ENCODE measurements at regions not wholly inside any gene's neighbourhood (a gene's known extent, or its start where the extent isn't known, plus 50 kb on each side); places are given as distances from the start of the nearest gene placed in this dataset.

GRCh38 chr2:51344886-51345285 lies 313.0 kb upstream of the NRXN1 start:
- H3K9me3 ChIP-seq (replicated peaks; ENCODE audit: control insufficient read depth, insufficient read depth, low read length), result no peaks in the 10 kb centered on the region
- RAD21 ChIA-PET (ENCODE audit: unreplicated experiment), result no interaction called here
- no peak overlapping the region for H3K27ac ChIP-seq (ENCODE audit: control insufficient read depth, insufficient read depth)
- H4K20me1 ChIP-seq (ENCODE audit: control insufficient read depth, insufficient read depth), result no peaks in the 10 kb centered on the region
- H3K27me3 ChIP-seq (replicated peaks in 1 of 2; ENCODE audit: control insufficient read depth in 2 of 2, insufficient read depth in 2 of 2, low read length in 1 of 2), result no peaks in the 10 kb centered on the region
- no peak for DNase-seq (ENCODE audit: low read depth, low spot score)
- intact Hi-C loops (cut with micrococcal nuclease; ENCODE audit: unreplicated experiment) (no loop called here), in situ Hi-C loops (cut with MboI) (no loop called here)
- no peaks in the 10 kb centered on the region for H3K36me3 ChIP-seq (ENCODE audit: control insufficient read depth in 2 of 2, insufficient read depth in 2 of 2, low read length in 1 of 2)
- H3K4me2 ChIP-seq (ENCODE audit: control insufficient read depth, insufficient read depth), result no peak overlapping the region
- POLR2A ChIA-PET, result no interaction called here
- no peak overlapping the region for H3K9ac ChIP-seq (ENCODE audit: control insufficient read depth, insufficient read depth, low read length)
- no peak overlapping the region for H3K4me3 ChIP-seq
- BruUV-seq (replicated peaks), result no TSS peak
- WGBS (ENCODE audit: insufficient coverage, insufficient replicate concordance, low lambda C conversion rate, missing lambda C conversion rate), result 6% methylated on average over 2 of the region's 2 CpGs
- no peaks in the 10 kb centered on the region for H3K4me1 ChIP-seq (ENCODE audit: control insufficient read depth, insufficient read depth, low read length)
- CTCF ChIA-PET, result no interaction called here
- H2AFZ ChIP-seq (ENCODE audit: control insufficient read depth, low read depth, low read length), result no peak overlapping the region
- SMC1A ChIA-PET (ENCODE audit: uncharacterized antibody, unreplicated experiment), result no interaction called here
- no peak for ATAC-seq
- no peak for FAIRE-seq
- H3K79me2 ChIP-seq (ENCODE audit: control insufficient read depth, insufficient read depth, low read length), result no peaks in the 10 kb centered on the region
- TF ChIP-seq TBL1XR1 (IDR thresholded peaks at IDR 0.05; ENCODE audit: low read depth, low read length) (no peak), GATAD2B (conservative IDR thresholded peaks at IDR 0.05; ENCODE audit: low read depth) (no peak)

GRCh38 chr2:51335087-51336058 lies 303.4 kb upstream of the NRXN1 start:
- intact Hi-C loops (cut with micrococcal nuclease; ENCODE audit: unreplicated experiment) (no loop called here), in situ Hi-C loops (cut with MboI) (no loop called here)
- no peak overlapping the region for H2AFZ ChIP-seq (ENCODE audit: control insufficient read depth, low read depth, low read length)
- H3K4me2 ChIP-seq (ENCODE audit: control insufficient read depth, insufficient read depth), result no peak overlapping the region
- CTCF ChIA-PET, result no interaction called here
- H3K9ac ChIP-seq (ENCODE audit: control insufficient read depth, insufficient read depth, low read length), result no peak overlapping the region
- RAD21 ChIA-PET (ENCODE audit: unreplicated experiment), result no interaction called here
- SMC1A ChIA-PET (ENCODE audit: uncharacterized antibody, unreplicated experiment), result interaction anchor here (1.0 kb wide), 1 partner anchor 233 kb away, joined by 3 read pairs; no protein-coding TSS in a partner anchor
- no peaks in the 10 kb centered on the region for H3K4me1 ChIP-seq (ENCODE audit: control insufficient read depth, insufficient read depth, low read length)
- H3K27ac ChIP-seq (ENCODE audit: control insufficient read depth, insufficient read depth), result no peak overlapping the region
- no peaks in the 10 kb centered on the region for H3K36me3 ChIP-seq (ENCODE audit: control insufficient read depth in 2 of 2, insufficient read depth in 2 of 2, low read length in 1 of 2)
- no peak overlapping the region for H3K4me3 ChIP-seq
- POLR2A ChIA-PET, result no interaction called here
- no peaks in the 10 kb centered on the region for H3K27me3 ChIP-seq (replicated peaks in 1 of 2; ENCODE audit: control insufficient read depth in 2 of 2, insufficient read depth in 2 of 2, low read length in 1 of 2)
- DNase-seq (ENCODE audit: low read depth, low spot score) (no peak), ATAC-seq (no peak), FAIRE-seq (no peak)
- no peaks in the 10 kb centered on the region for H4K20me1 ChIP-seq (ENCODE audit: control insufficient read depth, insufficient read depth)
- 17% methylated on average over 6 of the region's 7 CpGs for WGBS (ENCODE audit: insufficient coverage, insufficient replicate concordance, low lambda C conversion rate, missing lambda C conversion rate)
- BruUV-seq (replicated peaks), result no TSS peak
- H3K9me3 ChIP-seq (replicated peaks; ENCODE audit: control insufficient read depth, insufficient read depth, low read length), result no peaks in the 10 kb centered on the region
- no peaks in the 10 kb centered on the region for H3K79me2 ChIP-seq (ENCODE audit: control insufficient read depth, insufficient read depth, low read length)
- TF ChIP-seq RB1 (IDR thresholded peaks at IDR 0.05; ENCODE audit: borderline replicate concordance) (no peak), DPF2 (IDR thresholded peaks at IDR 0.05) (no peak), ZNF592 (IDR thresholded peaks at IDR 0.05) (no peak), HSF1 (IDR thresholded peaks at IDR 0.05; ENCODE audit: low read depth, low read length) (no peak), ZBTB4 (CRISPR knock-in tag; IDR thresholded peaks at IDR 0.05) (no peak)
